HS-5 (cell line): ENCODE measurements at regions not wholly inside any gene's neighbourhood (a gene's known extent, or its start where the extent isn't known, plus 50 kb on each side); places are given as distances from the start of the nearest gene placed in this dataset.
"Not testable (repeated sequence)": the region's sequence is repeated elsewhere in the genome, so short reads cannot be mapped to it uniquely, and the experiment has no call there.

Experiments used
- DNase-seq: peaks from one replicate; pipeline ENCODE4 v3.0.0-alpha.2; 2012; ENCODE audit warnings: low read depth

DNA sequence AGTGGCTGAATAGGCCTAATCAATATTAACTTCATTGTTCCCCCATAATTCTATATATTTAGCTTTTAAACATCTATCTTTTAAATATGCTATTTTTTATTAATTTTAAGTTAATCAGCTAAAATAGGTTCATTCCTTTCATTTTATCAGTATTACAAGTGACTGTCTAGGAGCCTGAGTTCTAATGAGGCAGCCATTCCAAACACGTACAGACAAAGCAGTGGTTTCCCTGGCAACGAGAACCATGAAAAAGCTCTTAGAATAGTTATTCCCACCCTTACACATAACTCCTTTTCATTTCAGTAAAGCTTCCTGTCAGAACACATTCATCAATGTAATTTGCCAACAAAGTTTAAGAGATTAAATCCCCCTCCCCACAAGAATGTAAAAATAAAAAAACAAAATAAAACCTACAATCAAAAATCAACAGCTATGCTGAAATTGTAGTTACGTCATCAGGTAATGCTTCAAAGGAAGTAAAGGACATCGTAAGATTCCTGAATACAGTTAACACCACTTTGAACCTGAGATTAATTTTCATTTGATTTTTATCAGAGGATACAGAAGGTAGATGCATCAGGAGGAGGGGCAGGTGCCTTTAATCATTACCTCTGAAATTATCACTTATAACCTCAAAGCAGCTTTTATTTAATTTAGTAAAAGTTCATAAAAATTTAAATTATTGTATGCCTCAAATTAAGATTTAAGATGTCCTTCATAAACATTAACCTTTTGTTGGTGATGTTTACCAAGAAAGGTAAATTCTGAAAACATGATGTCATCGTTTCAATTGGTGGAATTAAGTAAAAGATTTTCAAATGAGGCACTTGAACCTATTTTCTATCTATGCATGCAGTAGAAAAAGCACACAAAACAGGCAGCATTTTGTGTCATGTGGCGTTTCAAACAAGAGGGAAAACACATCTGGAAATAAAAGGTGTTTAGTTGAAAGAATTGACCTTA, 967.2 kb upstream of the FOXG1 start:
- not testable (repeated sequence) for DNase-seq

DNA sequence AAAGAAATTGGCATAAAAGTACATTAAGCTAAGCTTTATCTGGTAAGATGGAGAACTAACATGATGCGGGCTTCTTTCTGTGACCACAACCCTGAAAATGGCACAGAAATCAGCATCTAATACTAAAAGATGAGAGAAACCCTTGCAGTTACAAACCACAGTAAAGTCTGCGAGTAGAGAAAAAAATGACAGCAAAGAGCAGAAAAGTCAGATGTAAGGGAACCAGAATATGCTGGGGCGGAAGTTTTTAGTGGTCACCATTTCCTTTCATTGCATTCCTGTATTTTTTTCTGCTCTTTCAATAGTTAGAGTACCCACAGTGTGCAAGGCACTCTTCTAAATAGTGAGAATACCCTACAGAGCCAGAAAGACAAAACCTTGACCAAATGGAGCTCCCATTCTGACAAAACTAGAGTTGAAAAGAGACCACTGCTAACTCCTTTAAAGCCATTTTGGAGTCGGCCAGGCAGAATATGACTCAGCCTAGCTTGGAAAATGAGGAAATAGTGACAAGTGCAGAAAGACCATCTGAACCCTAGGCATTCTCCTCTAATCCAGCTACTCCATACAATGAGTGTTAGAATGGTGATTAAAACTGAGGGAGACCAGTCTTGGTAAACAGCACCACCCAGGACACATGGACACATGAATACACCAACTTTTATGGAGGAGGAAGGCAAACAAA, 948.7 kb upstream of the FOXG1 start:
- DNase-seq, result not testable (repeated sequence)

DNA sequence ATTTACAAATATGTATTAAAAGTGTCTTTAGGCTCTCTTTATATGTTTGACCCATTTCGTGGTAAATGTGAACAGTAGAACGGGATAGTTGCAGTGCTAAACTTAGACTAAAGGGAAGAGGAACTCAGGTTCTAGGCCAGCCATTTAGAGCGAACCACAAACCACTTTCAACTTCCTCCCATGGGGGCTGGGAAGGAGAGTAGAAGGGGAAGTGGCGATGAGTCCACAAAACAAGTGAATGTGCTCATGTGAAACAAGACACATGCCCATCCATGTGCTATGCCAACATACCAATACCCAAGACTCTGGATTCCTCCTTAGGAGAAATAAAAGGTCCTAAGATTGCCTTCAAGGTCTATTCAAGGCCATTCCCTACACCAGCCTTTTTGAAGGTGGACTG, 940.4 kb upstream of the FOXG1 start:
- DNase-seq, result not testable (repeated sequence)

DNA sequence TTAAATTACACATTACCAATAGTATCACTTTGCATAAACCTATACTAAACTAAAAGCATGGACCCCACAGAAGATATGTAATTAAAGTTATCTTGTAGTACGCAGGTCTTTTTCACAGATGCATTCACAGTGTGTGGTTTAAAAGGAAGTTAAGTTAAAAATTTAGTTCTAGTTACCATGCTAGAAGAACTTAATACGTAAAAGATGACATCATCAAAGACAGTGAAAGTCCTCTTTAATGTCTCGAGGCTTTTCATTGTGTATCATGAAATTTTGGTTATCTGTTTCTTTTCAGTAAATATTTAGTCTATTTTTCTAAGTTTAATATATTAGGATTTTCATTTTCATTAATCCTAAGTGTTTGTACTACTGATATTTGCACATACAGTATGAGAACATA, 934.6 kb upstream of the FOXG1 start:
- not testable (repeated sequence) for DNase-seq

DNA sequence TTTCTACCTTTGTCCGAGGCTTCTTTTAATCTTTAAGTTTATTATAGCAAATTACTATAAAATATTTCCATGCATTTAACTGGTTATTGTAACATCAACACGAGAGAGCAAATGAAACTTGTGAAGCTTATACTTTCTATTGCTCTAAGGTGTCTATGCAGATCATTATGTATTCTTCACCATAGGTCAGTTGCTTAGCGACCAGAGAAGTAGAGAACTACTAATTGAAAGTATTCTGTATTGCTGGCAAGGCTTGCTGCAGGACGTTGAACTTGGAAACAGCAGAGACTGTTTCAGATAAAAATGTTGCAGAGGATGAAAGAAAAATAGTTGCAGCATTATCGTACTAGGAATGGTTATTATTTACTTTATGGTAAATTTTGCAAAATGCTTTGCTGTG, 933.6 kb upstream of the FOXG1 start:
- DNase-seq, result not testable (repeated sequence)

DNA sequence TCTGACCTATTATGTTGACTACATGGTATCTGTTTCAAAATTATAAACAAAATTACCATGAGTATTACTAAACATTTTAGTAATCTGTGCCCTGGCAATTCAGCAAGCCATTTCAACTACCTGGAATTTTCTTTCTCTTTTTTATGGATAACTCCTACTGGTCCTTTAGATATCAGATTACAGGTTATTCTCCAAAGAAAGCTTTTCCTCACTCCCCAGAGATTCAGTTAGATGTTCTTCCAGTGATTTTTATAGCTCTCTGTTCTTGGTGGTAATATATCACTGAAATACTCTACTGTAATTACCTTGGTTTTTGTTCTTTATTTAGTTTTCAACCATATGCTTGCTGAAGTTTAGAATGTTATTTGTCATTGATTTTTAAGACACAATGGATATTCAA, 930.2 kb upstream of the FOXG1 start:
- DNase-seq, result no peak

DNA sequence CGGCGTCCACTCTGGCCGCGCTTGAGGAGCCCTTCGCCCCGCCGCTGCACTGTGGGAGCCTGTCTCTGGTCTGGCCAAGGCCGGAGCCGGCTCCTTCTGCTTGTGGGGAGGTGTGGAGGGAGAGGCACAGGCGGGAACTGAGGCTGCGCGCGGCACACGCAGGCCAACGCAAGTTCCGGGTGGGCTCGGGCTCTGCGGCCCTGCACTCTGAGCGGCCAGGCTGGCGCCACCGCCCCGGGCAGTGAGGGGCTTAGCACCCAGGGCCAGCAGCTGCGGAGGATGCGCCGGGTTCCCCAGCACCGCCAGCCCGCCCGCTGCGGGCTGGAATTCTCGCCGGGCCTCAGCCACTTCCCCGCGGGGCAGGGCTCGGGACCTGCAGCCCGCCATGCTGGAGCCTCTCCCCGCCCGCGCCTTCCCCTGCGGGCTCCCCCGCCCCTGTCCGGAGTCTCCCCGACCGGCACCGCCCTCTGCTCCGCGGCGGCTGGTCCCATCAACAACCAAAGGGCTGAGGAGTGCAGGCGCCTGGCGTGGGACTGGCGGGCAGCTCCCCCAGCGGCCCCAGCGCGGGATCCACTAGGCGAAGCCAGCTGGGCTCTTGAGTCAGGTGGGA, 921.2 kb upstream of the FOXG1 start:
- DNase-seq, result no peak

DNA sequence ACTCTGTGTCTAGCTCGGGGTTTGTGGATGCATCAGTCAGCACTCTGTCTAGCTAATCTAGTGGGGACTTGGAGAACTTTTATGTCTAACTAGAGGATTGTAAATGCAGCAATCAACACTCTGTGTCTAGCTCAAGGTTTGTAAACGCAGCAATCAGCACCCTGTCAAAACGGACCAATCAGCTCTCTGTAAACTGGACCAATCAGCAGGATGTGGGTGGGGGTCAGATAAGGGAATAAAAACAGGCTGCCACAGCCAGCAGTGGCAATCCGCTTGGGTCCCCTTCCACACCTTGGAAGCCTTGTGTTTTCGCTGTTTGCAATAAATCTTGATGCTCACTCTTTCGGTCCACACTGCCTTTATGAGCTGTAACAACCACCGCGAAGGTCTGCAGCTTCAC, 920.7 kb upstream of the FOXG1 start:
- no peak for DNase-seq

DNA sequence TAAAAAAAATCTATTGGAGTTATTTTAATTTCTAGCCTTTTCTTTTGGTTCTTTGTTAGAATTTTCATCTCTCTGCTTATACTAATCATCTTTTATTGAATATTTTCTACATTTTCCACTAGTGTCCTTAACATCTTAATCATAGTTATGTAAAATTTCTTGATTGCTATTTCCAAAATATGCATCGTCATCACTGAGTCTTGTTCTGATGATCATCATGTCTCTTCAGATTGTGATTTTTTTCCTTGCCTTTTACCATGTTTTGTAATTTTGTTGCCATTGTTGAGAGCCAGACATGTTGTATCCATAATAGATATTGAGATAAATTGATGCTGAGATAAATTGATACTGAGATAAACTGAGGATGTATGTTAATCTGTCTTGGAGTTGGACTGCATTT, 919.1 kb upstream of the FOXG1 start:
- DNase-seq, result not testable (repeated sequence)

DNA sequence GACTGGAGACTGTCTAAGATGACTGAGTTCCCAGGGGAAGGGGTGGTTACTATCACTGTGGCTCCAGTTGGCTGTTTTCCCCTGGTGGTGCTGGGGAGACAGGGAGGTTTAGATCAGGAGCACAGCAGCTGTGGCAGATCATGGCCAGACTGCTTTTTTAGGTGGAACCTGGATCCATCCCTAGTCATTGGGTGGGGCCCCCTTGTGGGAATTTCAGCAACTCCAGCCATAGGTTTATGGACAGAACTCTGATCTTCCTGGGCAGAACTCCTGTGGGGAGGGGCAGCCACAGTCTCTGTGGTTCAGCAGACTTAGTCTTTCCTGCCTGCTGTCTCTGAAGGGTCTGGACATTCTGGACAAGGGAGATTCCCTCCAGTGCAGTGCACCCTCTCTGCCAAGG, 917.4 kb upstream of the FOXG1 start:
- DNase-seq, result not testable (repeated sequence)

DNA sequence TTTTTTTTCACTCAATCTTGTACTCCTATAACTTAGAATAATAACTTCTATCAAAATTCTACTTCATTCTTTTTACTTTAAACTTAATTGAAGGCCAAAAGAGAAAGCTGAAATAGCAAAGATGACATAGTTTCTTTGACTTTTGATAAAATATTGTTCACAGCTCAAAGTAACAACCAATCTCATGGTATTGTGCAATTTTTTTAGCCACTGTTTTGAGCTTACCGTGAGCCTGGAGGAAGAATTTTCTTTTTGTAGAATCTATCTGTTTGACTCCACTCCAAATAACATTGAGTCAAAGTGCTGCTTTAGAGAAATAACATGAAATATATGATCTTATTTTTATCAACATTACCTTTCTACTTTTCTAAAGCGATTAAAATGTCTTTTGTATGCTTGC, 903.9 kb upstream of the FOXG1 start:
- no peak for DNase-seq

DNA sequence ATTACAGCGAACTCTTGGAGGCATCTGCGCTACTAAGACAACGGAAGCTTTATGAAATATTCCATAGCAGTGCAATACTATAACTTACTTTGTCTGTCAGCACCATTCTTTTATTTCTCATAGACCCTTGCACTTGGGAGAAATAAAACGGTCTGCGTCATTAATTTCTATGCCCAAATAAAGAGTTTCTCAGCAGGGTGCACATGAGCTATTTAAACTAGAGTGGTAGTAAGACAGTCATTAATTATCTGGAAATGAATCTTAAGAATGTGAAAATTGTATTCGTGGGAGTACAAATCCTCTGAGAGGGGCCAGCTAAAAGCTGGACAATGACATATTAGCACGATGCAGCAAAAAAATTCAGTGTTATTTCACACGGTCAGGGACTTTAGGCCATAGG, 903.4 kb upstream of the FOXG1 start:
- DNase-seq, result no peak

DNA sequence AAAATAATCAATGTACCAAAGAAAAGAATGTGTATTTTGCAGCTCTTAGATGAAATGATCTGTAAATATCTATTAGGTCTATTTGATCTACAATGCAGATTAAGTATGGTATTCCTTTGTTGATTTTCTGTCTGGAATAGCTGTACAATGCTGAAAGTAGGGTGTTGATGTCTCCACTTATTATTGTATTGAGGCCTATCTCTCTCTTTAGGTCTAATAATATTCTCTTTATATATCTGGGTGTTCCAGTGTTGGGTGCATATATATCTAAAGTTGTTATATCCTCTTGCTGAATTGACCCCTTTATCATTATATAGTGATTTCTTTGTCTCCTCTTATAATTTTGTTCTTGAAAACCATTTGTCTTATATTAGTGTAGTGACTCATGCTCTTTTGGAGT, 885.5 kb upstream of the FOXG1 start:
- no peak for DNase-seq

DNA sequence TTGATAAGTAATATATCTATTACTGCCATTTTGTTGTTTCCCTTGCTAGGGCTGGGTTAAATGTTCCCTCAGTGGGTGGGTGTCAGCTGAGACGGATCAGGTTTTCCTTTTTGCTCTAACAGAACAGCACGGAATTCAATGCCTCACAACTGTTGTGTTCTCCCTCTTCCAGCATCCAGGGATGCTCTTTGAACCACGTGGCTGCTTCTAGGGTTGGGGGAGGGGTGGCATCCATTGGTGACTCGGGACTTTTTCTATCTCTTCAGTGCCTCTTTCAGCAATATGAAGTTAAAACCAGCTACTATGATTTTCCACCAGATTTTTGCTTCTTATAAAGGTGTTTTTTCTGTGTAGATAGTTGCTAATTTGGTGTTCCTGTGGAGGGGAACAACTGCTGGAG, 884.9 kb upstream of the FOXG1 start:
- DNase-seq, result no peak

DNA sequence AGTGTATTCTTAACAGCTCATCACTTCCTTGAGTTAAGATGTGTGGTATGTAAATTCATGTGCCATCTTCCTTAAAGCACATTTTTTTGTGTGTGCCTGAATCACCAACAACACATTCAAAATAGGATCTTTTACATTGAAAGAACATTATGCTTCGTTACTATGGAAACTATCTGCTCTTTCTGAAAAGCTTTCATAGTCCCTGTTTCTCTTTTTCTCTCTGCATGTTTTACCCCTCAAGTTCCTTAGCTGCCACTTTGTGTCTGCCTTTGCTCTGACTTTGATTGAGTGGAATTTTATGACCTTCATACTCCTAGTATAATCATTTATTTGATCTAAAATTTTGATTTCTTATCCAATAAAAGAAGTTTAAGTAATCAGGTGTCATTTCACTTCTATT, 880.3 kb upstream of the FOXG1 start:
- no peak for DNase-seq

DNA sequence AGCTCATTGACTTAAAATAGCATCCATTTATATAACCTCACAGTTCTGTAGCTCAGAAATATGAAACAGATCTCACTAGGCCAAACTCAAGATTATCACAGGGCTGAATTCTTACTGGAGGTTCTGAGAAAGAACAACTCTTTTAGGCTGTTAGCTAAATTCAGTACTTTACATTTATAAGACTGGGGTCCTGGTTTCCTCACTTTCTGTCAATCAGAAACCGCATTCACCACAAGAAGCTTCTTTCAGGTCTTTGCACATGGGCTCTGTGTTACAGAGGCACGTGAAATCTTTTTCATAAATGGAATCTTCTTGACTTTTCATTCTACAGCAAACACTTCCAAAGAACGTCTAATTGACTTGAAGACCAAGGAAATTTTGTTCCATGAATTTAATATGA, 876.3 kb upstream of the FOXG1 start:
- DNase-seq, result no peak

DNA sequence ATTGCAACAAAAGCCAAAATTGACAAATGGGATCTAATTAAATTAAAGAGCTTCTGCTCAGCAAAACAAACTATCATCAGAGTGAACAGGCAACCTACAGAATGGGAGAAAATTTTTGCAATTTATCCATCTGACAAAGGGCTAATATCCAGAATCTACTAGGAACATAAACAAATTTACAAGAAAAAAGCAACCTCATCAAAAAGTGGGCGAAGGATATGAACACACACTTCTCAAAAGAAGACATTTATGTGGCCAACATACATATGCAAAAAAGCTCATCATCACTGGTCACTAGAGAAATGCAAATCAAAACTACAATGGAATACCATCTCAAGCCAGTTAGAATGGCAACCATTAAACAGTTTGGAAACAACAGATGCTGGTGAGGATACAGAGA, 858.1 kb upstream of the FOXG1 start:
- not testable (repeated sequence) for DNase-seq

DNA sequence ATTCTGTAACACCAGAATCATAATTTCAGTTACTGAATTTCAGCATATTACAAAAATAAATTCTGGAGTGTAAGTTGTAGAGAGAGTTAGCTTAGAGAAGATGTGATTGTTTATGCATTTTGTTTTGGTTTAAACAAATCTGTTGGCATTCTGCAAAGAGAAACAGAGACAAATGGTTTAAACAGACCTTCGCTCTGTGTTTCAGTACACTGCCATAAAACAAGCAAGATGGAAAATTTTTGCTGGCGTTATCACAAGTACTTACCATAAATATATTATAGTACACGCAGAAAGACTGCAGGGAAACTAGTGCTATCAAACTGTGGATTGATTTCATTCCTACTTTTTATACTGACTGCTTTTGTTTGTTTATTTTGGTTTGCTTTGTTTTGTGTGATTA, 850.3 kb upstream of the FOXG1 start:
- no peak for DNase-seq

DNA sequence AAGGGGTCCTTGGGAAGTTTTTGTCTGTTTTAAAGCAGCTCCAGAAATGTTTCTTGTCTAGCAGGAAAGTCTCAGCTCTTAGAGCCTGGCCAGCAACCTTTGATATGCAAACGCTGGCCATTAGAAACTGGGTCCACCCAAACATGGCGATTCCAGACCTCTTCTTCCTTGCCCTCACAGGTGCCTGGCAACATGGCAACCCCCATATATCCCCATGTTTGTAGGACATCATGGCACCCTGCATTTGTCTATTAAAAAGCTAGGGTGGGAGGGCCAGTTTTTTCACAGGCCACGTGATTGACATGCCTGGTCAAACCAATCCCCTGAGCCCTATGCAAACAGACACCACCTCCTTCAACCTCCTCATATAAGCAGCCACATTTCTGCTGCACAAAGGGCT, 848.7 kb upstream of the FOXG1 start:
- DNase-seq, result no peak

DNA sequence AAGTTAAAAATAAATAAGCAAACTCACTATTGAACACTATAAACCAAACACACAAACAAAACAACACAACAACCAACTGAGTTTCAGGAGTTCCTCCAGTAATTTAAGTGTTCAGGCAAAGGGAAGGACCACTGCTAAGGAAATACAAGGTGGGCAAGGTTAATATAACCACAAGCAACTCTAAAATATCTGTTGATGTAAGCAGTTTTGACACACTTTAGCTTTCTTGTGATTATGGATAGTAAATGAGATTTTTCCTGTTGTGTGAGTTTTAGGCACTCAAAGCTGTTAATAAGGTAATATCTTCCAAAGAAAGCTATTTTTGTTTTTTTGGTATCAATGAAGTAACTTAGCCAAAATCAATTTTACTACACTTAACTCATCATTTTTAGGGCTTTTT, 839.1 kb upstream of the FOXG1 start:
- DNase-seq, result no peak

DNA sequence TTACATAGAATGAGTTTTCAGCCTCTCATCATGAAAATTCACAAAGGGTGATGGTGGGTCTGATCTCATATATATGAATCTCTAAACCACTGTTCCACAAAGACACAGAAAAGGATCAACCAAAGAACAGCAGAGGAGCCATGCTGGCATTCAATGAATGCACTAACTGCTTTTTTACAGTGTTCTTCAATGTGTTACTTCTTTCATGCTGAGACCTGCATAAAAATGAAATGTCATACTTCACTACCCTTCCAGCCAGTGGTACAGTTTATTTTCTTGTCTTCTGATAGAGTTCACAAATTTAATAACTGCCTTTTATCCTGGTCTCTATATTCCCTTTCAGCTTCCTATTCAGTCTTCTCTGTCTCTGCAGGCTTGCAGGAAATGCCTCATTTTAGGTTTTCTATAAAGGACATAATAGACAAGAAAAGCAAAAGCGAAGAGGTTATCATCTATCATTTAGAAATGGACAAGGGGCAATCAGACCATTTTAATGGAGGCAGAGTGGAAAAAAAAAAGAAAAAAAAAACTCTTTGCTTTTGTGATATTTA, 836.7 kb upstream of the FOXG1 start:
- DNase-seq, result no peak

DNA sequence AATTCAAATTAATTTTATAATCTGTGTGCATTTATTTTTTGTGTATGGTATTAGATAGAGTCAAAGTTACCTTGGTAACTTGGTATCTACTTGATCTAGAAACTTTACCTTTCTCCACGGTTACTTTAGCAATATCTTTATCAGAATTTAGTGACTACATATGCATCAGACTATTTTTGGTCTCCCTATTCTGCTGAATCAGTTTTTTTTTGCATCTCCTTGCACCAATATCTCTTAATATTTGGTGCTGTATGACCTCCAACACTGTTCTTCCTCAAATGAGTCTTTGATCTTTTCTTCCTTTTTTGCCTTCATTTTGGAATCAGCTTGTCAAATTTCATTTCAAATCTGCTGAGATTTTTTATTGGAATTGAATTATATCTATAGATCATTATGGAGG, 828.2 kb upstream of the FOXG1 start:
- DNase-seq, result no peak

DNA sequence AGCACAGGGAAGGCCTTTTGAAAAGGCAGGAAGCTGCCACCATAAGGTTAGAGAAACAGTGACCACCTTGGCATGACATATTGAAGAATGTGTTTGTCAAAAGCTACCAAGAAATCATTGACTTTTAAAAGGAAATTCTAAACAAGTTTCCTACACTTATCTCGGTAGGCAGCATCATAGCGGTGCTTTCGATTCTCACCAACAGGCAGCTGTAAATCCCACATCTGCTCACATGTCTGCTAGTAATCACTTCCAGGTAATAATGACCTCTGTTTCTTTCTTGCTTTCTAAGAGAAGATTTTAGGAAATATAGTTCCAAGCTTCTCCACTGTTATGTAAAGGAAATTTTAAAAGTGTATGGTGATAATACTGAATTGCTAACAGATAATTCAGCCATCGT, 821.1 kb upstream of the FOXG1 start:
- no peak for DNase-seq
